Stimulated activated CD4-positive, alpha-beta T cell treated with anti-CD3 and anti-CD28 coated beads, Interleukin-15, amount 100 ng/mL, for 1 hour (primary cell): ENCODE measurements at regions not wholly inside any gene's neighbourhood (a gene's known extent, or its start where the extent isn't known, plus 50 kb on each side); places are given as distances from the start of the nearest gene placed in this dataset.

ENCODE experiments used
- DNase-seq, 2 donors: peaks; one replicate each; pipeline ENCODE4 v3.0.0-alpha.2; 2020; ENCODE audit warnings: low read depth in 1 of 2, low spot score in 1 of 2

DNA sequence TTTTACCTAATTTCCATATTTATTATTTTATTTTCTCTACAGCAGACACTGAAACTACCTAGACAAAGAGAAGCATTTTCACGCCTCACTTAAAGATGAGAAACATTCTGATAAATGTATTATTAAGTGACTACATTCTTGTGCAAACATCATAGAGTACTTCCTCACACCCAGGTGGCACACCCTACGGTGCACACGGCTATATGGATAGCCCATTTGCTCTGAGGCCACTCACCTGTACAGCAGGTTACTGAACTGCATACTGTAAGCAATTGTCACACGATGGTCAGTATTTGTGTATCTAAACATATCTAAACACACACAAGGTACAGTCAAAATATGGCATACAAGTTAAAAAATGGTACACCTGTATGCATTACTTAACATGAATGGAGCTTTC is 481.4 kb downstream of the CMPK2 start:
- no peak for DNase-seq

- no peak for DNase-seq
These were observed 473.4 kb downstream of the CMPK2 start for GRCh38 chr2:6392354-6392753.

DNA sequence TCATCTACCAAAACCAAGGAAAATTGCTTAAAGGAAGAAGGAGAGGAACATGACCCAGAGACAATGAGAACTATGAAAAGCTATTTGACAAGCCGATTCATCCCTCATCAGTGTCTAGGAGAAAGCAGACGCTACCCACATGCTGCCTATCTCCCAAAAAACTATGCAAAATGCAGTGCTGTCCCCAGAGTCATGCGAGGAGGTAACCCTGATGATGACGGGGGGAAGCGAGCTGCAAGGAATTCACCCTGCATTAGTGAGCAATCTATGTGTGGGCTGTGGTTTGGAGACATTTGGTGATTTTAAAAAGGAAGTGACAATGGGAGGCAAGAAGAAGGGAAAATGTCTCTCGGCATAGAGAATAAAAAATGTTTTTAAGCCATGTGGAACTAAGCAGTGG is 472.7 kb downstream of the CMPK2 start:
- no peak for DNase-seq

GRCh38 chr2:6393819-6394218 is 471.9 kb downstream of the CMPK2 start:
- DNase-seq, result no peak

GRCh38 chr2:6394276-6394675 is 471.4 kb downstream of the CMPK2 start:
- DNase-seq, result no peak

DNA sequence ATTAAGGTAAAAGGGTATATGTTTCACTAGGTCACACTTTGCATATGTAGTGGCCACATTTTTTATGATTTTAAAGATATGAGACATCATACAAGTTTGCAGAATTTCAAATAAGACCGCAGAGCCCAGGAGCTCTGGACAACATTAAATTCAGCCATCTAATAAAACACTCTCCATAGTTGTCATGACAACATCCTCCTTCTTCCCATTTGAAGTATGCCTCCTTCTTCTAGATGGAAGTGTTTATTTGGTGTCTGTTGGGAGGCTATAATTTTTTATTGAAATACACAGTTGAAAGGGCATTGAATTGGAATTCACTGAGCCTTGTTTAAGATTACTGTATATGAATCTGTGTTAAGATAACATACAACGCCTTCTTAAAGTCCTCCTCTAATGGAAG is 467.3 kb downstream of the CMPK2 start:
- no peak for DNase-seq

- DNase-seq, result no peak
These were observed 464.4 kb downstream of the CMPK2 start for GRCh38 chr2:6401301-6401700.

DNA sequence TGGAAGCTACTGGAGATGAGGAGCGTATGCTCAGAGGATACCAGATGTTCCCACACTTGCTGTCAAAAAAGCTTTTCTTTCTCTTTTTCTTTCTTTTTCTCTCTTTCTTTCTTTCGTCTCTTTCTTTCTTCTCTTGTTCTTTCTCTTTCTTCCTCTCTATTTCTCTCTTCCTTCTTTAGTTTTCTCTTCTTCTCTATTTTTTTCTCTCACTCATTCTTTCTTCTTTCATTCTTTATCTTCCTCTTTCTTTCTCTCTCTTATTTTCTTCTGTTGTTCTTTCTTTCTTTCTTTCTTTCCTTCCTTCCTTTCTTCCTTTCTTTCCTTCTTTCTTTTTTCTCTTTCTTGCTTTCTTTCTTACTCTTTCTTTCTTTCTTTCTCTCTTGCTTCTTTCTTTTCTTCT is 457.6 kb downstream of the CMPK2 start:
- DNase-seq, result no peak

GRCh38 chr2:6410313-6410712 is 455.4 kb downstream of the CMPK2 start:
- DNase-seq, result no peak

- no peak for DNase-seq
These were observed 453.1 kb downstream of the CMPK2 start for GRCh38 chr2:6412533-6413091.

- DNase-seq, result no peak
These were observed 448.7 kb downstream of the CMPK2 start for GRCh38 chr2:6417050-6417449.

DNA sequence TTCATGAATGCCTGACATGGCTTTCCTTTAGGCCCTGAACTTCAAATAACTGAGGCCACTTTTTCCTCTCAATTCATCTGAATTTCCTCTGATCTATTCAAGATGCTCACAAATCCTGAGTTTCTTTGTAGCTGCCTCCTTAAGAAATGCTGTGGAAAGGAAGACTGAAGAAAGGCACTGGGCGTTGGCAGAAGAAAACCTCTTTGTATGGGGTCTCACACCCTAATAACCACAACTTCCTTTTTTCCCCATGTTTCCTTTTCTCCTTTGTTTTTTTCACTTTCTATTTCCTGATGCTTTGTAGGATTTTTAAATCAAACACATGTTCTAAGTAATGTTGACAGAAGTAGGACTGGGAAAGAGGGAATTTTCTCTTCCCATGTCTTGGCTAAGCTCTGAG is 447.4 kb downstream of the CMPK2 start:
- no peak for DNase-seq

DNA sequence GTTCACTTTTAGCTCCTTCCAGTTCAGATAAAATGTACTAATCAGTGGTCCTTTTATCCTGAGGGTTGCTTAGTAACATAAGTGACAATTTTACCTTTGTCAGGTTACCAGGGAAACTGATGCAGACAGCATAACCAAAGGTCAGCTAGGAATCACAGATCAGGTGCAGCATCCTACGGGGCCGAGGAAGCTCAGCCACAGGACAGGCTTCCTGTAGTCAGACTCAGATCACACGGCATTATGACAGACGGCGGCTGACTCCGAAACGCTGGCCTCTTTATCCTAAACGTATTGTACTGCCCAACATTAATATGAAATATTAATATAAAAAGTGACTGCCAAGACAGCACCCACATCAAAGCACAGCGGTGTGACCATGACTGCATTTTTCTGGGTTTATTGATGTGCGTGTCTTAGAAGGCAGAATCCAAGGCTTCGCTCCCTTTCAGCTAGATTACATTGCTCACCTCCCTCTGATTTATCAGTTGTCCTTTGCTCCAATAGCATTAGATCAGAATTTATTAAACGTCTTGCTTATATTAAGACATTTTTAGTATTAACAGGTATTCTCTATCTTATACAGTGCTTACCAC is 444.5 kb downstream of the CMPK2 start:
- no peak for DNase-seq

DNA sequence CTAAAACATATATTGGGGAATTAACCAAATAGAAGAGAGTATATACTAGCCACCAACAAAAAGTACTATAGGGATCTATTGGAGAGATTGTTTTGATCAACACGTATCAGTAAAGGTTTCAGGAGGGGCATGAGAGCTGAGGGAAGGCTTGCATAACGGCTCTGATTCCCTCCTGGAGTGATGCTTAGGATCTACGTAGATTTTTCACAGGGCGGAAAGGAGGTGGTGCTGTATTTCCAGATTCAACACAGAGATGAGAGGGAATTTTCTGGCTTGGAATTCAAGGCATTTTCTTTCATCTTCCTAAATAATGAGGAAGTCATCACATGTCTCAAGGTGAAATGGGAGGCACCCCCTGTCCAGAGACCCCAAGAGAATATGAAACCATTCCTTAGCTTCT is 443.8 kb downstream of the CMPK2 start:
- no peak for DNase-seq

DNA sequence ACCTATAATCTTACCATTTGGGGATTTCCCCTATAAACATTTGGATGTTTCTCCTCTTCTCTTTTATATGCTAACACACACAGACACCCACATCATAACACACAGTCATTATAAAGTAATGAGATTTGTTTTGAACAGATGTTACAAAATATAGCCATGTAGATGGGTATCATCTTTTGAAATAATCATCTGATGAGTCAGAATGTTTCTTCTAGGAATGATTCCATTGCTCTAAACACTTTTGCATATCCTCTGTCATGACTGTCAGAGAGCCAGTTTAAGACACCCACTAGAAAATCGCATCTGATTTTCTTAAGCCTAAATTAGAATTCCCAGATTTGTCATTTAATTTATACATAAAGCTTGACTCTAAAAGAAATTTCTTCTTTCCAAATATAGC is 442.6 kb downstream of the CMPK2 start:
- no peak for DNase-seq

- no peak for DNase-seq
These were observed 441.8 kb downstream of the CMPK2 start for GRCh38 chr2:6423944-6424343.

- no peak for DNase-seq
These were observed 440.7 kb downstream of the CMPK2 start for GRCh38 chr2:6425032-6425431.

GRCh38 chr2:6429210-6429986 is 436.3 kb downstream of the CMPK2 start:
- no peak for DNase-seq

DNA sequence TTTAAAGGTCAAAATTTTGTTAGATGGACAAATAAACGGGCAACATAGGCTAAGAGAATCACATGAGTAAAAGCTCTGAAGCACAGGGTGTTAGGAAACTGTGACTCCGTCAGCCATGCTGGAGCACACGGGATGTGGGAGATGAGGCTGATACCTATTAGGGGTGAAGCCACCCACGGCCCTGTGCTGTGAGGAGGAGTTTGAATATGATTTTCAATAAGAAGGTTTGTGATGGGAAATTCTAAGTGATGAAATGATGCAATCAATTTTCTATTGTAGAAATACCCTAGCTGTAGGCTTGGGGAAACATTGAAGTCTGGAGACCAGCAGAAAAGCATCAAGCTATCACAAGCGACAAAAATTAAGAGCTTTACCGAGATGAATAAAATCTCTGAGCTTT is 431.3 kb downstream of the CMPK2 start:
- DNase-seq, result no peak

GRCh38 chr2:6441800-6442199 is 423.9 kb downstream of the CMPK2 start:
- DNase-seq, result no peak

- no peak for DNase-seq
These were observed 423.3 kb downstream of the CMPK2 start for GRCh38 chr2:6442252-6442985.
